H1 (cell line): ENCODE measurements at regions not wholly inside any gene's neighbourhood (a gene's known extent, or its start where the extent isn't known, plus 50 kb on each side); places are given as distances from the start of the nearest gene placed in this dataset.

Experiments used
- CHD7 ChIP-seq: fragments of 300-600 bp; sonication (generic); IDR thresholded peaks from 2 replicates; pipeline ENCODE4 v1.7.1; 2012; ENCODE audit warnings: low read length, moderate library complexity, mild to moderate bottlenecking, inconsistent platforms; ENCODE audit not compliant: insufficient replicate concordance
- EGR1 ChIP-seq: IDR thresholded peaks from 2 replicates; pipeline ENCODE4 v1.6.1; 2011; ENCODE audit warnings: low read depth, low read length, borderline replicate concordance
- MAX ChIP-seq: IDR thresholded peaks from 2 replicates; pipeline ENCODE4 v1.6.1; 2012; ENCODE audit warnings: inconsistent platforms

GRCh38 chr6:26202811-26203583, 115.8 kb downstream of the HFE start (continued):
- no peak for TF ChIP-seq CHD7
- TF ChIP-seq MAX = no peak
- no peak for TF ChIP-seq EGR1
